ENCODE measurements at regions not wholly inside any gene's neighbourhood (a gene's known extent, or its start where the extent isn't known, plus 50 kb on each side); places are given as distances from the start of the nearest gene placed in this dataset.

- TF ChIP-seq ELF4 (IDR thresholded peaks at IDR 0.05) (no peak), FOXM1 (IDR thresholded peaks at IDR 0.05; ENCODE audit: borderline replicate concordance) (no peak), FOXK2 (IDR thresholded peaks at IDR 0.05) (no peak), FOXA1 (IDR thresholded peaks at IDR 0.05) (no peak), BHLHE40 (IDR thresholded peaks at IDR 0.05; ENCODE audit: borderline replicate concordance) (no peak), LEF1 (IDR thresholded peaks at IDR 0.05; ENCODE audit: borderline replicate concordance) (no peak), PKNOX1 (IDR thresholded peaks at IDR 0.05) (no peak), CTBP1 (IDR thresholded peaks at IDR 0.05; ENCODE audit: borderline replicate concordance) (no peak), ARNT (IDR thresholded peaks at IDR 0.05) (no peak), L3MBTL2 (conservative IDR thresholded peaks at IDR 0.05) (no peak), ZNF384 (IDR thresholded peaks at IDR 0.05) (no peak), HDGF (IDR thresholded peaks at IDR 0.05; ENCODE audit: borderline replicate concordance) (no peak), SUZ12 (IDR thresholded peaks at IDR 0.05) (no peak), TARDBP (IDR thresholded peaks at IDR 0.05) (no peak), SP1 (IDR thresholded peaks at IDR 0.05) (no peak)
- ChIA-PET POLR2A (no interaction called here), CTCF (no interaction called here)
- no peak for DNase-seq (ENCODE audit: extremely low spot score)
Observed at GRCh38 chr5:1723957-1724821, 75.4 kb downstream of the MRPL36 start.

DNA sequence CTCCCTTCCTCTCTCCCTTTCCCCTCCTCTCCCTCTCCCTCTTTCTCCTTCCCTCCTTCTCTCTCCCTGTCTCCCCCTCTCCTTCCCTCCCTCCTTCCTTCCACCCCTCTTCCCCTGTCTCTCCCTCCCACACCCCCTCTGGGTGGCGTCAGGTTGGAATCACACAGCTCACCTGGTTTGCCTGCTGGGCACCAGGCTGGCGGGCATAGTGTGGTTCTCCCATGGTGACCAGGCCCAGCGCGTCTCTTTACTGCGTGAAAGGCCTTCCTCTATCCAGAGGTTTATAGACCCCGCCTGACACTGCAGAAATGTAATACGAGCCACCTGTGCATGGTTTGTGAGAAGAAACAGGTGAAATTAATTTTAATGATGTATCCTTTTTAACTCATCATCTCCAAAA is 76.2 kb downstream of the MRPL36 start:
- DNase-seq (ENCODE audit: extremely low spot score): no peak
- ChIA-PET POLR2A (no interaction called here), CTCF (no interaction called here)
- TF ChIP-seq LEF1 (IDR thresholded peaks at IDR 0.05; ENCODE audit: borderline replicate concordance) (no peak), ZNF384 (IDR thresholded peaks at IDR 0.05) (no peak), NFRKB (IDR thresholded peaks at IDR 0.05) (no peak), ARNT (IDR thresholded peaks at IDR 0.05) (no peak), SP1 (IDR thresholded peaks at IDR 0.05) (no peak), HDGF (IDR thresholded peaks at IDR 0.05; ENCODE audit: borderline replicate concordance) (no peak), L3MBTL2 (conservative IDR thresholded peaks at IDR 0.05) (no peak), PKNOX1 (IDR thresholded peaks at IDR 0.05) (no peak)

DNA sequence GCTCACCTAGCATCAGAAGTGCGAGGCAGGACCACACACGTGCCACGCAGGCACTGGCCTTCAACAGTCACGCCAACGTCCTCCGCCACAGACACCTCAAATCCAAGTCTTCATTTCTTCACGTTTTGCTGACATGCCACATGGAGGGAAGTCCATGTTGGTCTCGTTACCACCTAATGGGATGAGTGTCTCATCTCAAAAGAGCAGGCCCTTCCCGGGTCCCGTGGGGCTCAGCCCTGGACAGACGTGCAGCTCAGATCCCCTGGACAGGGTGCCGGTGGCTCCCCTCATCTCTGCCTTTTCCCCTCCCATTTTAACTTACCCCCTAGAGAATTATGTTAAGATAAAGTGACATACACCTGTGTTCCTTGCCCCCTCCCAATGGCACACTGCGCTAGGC is 76.8 kb downstream of the MRPL36 start:
- no peak for TF ChIP-seq ELF4 (IDR thresholded peaks at IDR 0.05)
- TF ChIP-seq FOXA1 (IDR thresholded peaks at IDR 0.05): no peak
- TF ChIP-seq ZNF384 (IDR thresholded peaks at IDR 0.05): no peak
- TF ChIP-seq HDGF (IDR thresholded peaks at IDR 0.05; ENCODE audit: borderline replicate concordance): no peak
- no peak for TF ChIP-seq NFRKB (IDR thresholded peaks at IDR 0.05)
- ChIA-PET POLR2A (no interaction called here), CTCF (no interaction called here)
- DNase-seq (ENCODE audit: extremely low spot score): no peak

DNA sequence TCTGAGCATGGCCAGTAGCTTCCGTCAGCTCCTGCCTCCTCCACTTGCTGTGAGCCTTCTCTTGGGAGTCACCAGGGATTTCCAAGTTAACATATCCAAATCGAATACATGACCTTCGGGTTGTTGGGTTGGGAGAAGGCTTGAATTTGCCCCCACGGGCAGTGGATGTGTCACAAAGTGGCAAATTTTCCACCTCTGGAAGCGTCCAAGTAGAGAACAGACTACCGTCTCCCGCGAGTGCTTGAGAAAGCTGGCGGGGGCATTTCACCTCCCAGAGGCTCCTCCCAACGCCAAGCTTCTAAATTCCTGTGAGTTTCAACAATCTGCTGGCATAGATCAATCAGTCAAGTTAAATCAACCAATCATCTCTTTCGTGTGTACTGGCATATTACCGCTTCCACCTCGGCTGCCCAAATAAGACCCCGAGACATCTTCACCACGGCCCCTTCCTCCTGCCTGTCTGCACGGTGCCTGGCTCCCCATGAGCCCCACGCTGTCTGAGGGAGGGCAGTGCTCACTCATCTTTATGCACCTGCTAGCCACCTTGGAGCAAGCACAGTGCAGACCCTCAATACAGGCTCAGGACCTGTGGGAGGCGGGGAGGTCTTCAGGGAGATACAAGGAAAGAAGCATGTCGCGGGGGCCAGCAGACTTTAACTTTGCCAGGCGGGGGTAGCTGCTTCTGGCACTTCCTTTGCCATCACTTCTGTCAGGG is 79.1 kb downstream of the MRPL36 start:
- CTCF ChIA-PET: no interaction called here
- DNase-seq (ENCODE audit: extremely low spot score): no peak
- TF ChIP-seq HDGF (IDR thresholded peaks at IDR 0.05; ENCODE audit: borderline replicate concordance) (no peak), NFRKB (IDR thresholded peaks at IDR 0.05) (no peak), FOXA1 (IDR thresholded peaks at IDR 0.05) (no peak), BHLHE40 (IDR thresholded peaks at IDR 0.05; ENCODE audit: borderline replicate concordance) (no peak), LEF1 (IDR thresholded peaks at IDR 0.05; ENCODE audit: borderline replicate concordance) (no peak), SUZ12 (IDR thresholded peaks at IDR 0.05) (no peak), L3MBTL2 (conservative IDR thresholded peaks at IDR 0.05) (no peak), TARDBP (IDR thresholded peaks at IDR 0.05) (no peak), SP1 (IDR thresholded peaks at IDR 0.05) (no peak), ZNF384 (IDR thresholded peaks at IDR 0.05) (no peak), ARNT (IDR thresholded peaks at IDR 0.05) (no peak), CTBP1 (IDR thresholded peaks at IDR 0.05; ENCODE audit: borderline replicate concordance) (no peak), ELF4 (IDR thresholded peaks at IDR 0.05) (no peak), PKNOX1 (IDR thresholded peaks at IDR 0.05) (no peak), FOXM1 (IDR thresholded peaks at IDR 0.05; ENCODE audit: borderline replicate concordance) (no peak), FOXK2 (IDR thresholded peaks at IDR 0.05) (no peak)
- POLR2A ChIA-PET: no interaction called here

DNA sequence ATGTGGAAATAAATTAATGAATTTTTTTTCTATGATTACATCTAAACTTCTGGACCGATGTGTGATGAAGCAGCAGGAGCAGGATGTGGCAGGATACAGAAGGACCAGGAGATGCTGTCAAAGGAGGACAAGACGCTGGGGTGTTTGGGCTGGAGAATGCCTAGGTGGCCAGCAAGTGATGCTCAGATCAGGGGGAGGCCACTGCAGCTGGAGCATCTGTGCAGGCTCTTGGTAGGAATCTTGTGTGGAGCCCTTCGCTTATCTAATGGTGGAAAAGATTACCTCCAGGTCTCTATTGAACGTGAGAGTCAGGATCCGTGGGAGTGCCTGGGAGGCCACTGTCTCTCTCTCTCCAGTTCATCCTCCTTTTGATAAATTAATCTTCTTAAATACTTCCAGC is 79.8 kb downstream of the MRPL36 start:
- ChIA-PET POLR2A (no interaction called here), CTCF (no interaction called here)
- TF ChIP-seq L3MBTL2 (conservative IDR thresholded peaks at IDR 0.05) (no peak), LEF1 (IDR thresholded peaks at IDR 0.05; ENCODE audit: borderline replicate concordance) (no peak), NFRKB (IDR thresholded peaks at IDR 0.05) (no peak), CTBP1 (IDR thresholded peaks at IDR 0.05; ENCODE audit: borderline replicate concordance) (no peak), TARDBP (IDR thresholded peaks at IDR 0.05) (no peak), ARNT (IDR thresholded peaks at IDR 0.05) (no peak), SP1 (IDR thresholded peaks at IDR 0.05) (no peak), BHLHE40 (IDR thresholded peaks at IDR 0.05; ENCODE audit: borderline replicate concordance) (no peak), FOXK2 (IDR thresholded peaks at IDR 0.05) (no peak), SUZ12 (IDR thresholded peaks at IDR 0.05) (no peak), ELF4 (IDR thresholded peaks at IDR 0.05) (no peak), FOXM1 (IDR thresholded peaks at IDR 0.05; ENCODE audit: borderline replicate concordance) (no peak), FOXA1 (IDR thresholded peaks at IDR 0.05) (no peak), PKNOX1 (IDR thresholded peaks at IDR 0.05) (no peak), ZNF384 (IDR thresholded peaks at IDR 0.05) (no peak)
- no peak for DNase-seq (ENCODE audit: extremely low spot score)
